Bronchial epithelial cell (primary cell): ENCODE measurements at regions not wholly inside any gene's neighbourhood (a gene's known extent, or its start where the extent isn't known, plus 50 kb on each side); places are given as distances from the start of the nearest gene placed in this dataset.

Source experiments
- DNase-seq: peaks from one replicate; pipeline ENCODE4 v3.0.0-alpha.2; 2010; ENCODE audit warnings: low read depth
- FAIRE-seq: peaks from 2 replicates; lab custom pipeline; 2011; peaks lifted over from hg19 to GRCh38; lab: Jason Lieb, UNC
- H3K27me3 ChIP-seq: 2 replicates; pipeline ENCODE4 v1.5.1; 2011; ENCODE audit warnings: low read length; ENCODE audit not compliant: control insufficient read depth, insufficient read depth
- H3K36me3 ChIP-seq: 2 replicates; pipeline ENCODE4 v1.5.1; 2011; ENCODE audit warnings: low read length; ENCODE audit not compliant: control insufficient read depth, insufficient read depth
- H3K4me3 ChIP-seq: 2 replicates; pipeline ENCODE4 v1.5.1; 2011; ENCODE audit warnings: mild to moderate bottlenecking, low read depth, low read length, control low read depth
- TF ChIP-seq, protein P1 (sequence below): IDR thresholded peaks from 2 replicates; pipeline ENCODE4 v1.5.1; 2011; ENCODE audit warnings: mild to moderate bottlenecking, moderate library complexity, low read length, control low read depth, inconsistent platforms; ENCODE audit not compliant: insufficient read depth, severe bottlenecking

DNA sequence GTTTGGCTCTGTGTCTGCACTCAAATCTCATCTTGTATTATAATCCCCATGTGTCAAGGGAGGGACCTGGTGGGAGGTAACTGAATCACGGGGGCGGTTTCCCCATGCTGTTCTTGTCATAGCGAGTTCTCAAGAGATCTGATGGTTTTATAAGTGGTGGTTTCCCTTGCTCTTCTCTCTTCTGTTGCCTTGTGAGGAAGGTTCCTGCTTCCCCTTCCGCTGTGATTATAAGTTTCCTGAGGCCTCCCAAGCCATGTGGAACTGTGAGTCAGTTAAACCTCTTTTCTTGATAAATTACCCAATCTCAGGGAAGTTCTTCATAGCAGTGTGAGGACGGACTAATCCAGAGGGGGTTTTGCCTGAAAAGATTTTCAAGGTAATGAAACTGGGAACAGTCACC, 245.4 kb downstream of the GALR1 start:
- FAIRE-seq (no peak), DNase-seq (no peak)
- Histone ChIP-seq H3K36me3 (no peaks in the 10 kb centered on the region), H3K4me3 (no peak overlapping the region), H3K27me3 (no peaks in the 10 kb centered on the region)
- TF ChIP-seq, protein P1, sequence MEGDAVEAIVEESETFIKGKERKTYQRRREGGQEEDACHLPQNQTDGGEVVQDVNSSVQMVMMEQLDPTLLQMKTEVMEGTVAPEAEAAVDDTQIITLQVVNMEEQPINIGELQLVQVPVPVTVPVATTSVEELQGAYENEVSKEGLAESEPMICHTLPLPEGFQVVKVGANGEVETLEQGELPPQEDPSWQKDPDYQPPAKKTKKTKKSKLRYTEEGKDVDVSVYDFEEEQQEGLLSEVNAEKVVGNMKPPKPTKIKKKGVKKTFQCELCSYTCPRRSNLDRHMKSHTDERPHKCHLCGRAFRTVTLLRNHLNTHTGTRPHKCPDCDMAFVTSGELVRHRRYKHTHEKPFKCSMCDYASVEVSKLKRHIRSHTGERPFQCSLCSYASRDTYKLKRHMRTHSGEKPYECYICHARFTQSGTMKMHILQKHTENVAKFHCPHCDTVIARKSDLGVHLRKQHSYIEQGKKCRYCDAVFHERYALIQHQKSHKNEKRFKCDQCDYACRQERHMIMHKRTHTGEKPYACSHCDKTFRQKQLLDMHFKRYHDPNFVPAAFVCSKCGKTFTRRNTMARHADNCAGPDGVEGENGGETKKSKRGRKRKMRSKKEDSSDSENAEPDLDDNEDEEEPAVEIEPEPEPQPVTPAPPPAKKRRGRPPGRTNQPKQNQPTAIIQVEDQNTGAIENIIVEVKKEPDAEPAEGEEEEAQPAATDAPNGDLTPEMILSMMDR: no peak

DNA sequence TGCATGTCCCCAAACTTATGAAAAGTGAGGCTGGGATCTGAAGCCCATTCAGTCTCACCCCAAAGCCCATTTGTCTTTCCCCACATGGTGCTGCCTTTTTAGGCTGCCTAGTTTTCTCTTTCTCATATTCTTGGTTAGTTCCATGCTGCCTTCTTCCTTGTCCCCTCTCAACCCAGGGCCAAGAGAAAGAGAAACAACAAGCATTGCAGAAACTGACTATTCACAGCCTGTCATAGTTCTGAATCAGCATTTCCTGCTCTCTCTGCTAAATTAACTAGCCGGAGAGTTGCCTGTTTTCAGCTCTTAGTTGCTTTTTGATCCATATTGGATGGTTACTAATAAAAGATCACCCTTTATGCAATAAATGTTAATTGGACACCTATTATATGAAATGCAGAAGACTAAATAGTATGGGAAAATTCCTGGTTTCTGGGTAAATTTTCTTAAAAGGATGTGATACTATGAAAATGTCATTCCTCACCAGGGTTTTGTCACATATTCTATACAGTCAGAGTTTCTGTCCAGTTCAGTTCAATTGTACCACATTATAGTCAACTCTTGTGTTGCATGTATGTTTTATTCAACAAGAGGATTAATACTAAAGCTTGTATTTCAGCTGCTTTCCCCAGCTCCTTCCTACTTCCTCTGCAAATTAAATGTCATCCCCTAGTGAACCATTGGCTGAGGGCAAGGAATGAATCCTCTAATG, 246.5 kb downstream of the GALR1 start:
- TF ChIP-seq, protein P1: no peak
- no peaks in the 10 kb centered on the region for H3K36me3 ChIP-seq
- H3K4me3 ChIP-seq: no peak overlapping the region
- no peak for DNase-seq
- H3K27me3 ChIP-seq: no peaks in the 10 kb centered on the region
- no peak for FAIRE-seq

DNA sequence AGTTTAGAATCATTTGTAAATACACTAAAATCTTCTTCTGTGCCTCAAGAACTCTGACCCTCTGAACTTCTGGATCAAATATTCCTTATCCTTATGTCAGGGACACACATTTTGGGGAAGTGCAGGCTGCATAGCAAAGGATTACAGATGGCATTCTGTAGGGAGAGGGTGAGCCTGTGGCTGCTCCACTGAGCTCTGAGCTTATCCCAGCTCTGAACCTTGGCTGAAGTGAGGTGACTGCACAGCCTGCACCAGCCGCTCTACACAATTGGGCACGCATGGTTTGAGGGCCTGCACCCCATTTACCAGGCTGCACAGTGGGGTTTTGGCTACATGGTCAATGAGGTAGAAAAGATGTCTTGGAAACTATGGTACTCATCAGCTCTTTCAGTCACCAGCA, 251.6 kb downstream of the GALR1 start:
- TF ChIP-seq, protein P1: no peak
- Histone ChIP-seq H3K27me3 (no peaks in the 10 kb centered on the region), H3K4me3 (no peak overlapping the region), H3K36me3 (no peaks in the 10 kb centered on the region)
- FAIRE-seq (no peak), DNase-seq (no peak)

DNA sequence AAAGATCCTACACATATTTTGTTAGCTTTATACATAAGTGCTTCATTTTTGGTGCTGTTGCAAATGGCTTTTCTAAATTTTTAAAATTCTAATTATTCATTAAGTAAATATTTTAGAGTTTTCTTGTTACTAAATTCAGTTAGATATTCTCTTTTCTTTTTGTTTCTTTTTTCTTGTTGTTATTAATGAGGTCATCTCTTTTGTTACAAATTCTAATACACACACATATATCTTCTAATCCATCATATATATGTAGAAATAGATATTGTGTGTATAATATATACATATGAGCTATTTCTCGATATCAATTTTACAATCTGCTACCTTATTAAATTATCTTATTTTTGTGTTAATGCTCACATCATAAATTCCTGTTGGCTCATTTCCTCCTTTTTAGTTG, 255.9 kb downstream of the GALR1 start:
- FAIRE-seq (no peak), DNase-seq (no peak)
- no peaks in the 10 kb centered on the region for H3K27me3 ChIP-seq

DNA sequence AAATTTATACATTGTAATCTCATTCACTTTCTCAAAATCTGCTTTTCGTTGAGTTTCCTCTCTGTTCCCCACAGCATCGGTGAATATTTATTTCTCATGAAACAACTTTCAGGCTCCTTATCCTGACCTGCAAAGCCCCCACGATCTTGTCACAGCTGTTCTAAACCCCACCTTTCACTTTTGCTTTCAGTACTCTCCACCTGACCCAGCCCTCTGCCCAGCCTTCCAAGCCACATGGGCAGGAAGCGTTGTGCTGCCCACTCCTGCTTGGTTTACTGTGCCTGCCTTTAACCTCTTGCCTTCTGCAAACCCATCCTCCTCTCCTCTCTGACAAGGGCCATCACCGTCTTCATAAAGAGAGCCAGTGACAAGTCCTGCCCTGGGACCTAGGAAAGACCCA, 262.5 kb downstream of the GALR1 start:
- Histone ChIP-seq H3K36me3 (no peaks in the 10 kb centered on the region), H3K4me3 (no peak overlapping the region), H3K27me3 (no peaks in the 10 kb centered on the region)
- DNase-seq: no peak
- TF ChIP-seq, protein P1: no peak
- FAIRE-seq: no peak

More for the DNA sequence above, 255.9 kb downstream of the GALR1 start:
- H3K4me3 ChIP-seq: no peak overlapping the region
- no peaks in the 10 kb centered on the region for H3K36me3 ChIP-seq
- TF ChIP-seq, protein P1: no peak

DNA sequence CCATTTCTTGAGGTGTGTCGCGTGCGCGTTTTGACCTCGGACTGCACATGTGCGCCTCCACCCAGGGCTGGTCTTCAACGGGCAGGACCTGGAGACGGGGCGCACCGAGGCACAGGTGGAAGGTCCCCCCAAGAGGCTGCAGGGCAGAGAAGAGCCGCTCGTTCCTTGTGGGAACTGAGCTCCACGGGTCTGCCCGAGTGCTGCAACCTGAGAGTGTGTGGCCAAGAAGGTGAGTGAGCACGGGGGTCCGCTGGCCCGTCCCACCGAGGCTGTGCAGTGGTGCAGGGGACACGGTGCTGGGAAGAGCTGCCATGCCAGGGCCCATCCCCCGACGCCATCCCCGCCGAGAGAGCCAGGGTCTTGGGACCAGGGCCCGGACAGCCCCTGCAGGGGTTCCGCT, 268.3 kb downstream of the GALR1 start:
- no peak for FAIRE-seq

More for the DNA sequence above, 268.3 kb downstream of the GALR1 start:
- DNase-seq: no peak
- Histone ChIP-seq H3K36me3 (no peaks in the 10 kb centered on the region), H3K4me3 (no peak overlapping the region), H3K27me3 (no peaks in the 10 kb centered on the region)
- TF ChIP-seq, protein P1: no peak
